Neural cell (in vitro differentiated cells): ENCODE measurements at regions not wholly inside any gene's neighbourhood (a gene's known extent, or its start where the extent isn't known, plus 50 kb on each side); places are given as distances from the start of the nearest gene placed in this dataset.

Source experiments
- H2AFZ ChIP-seq: fragments of 200-600, 300-800 bp; sonication (generic), shearing (Covaris generic); 2 replicates; pipeline ENCODE4 v1.6.0; 2014; ENCODE audit warnings: low read depth, mild to moderate bottlenecking, antibody characterized with exemption, low read length, moderate library complexity
- H3F3A ChIP-seq: fragments of 200-600 bp; shearing (Covaris generic); 2 replicates; pipeline ENCODE4 v1.6.1; 2016; ENCODE audit warnings: mild to moderate bottlenecking, moderate library complexity, mixed read lengths, antibody characterized with exemption, low read length; ENCODE audit not compliant: insufficient read depth, poor library complexity, severe bottlenecking
- H3K27ac ChIP-seq: fragments of 200-600, 300-800 bp; sonication (generic), shearing (Covaris generic); 2 replicates; pipeline ENCODE4 v1.5.1; 2014; ENCODE audit warnings: mild to moderate bottlenecking, low read length, moderate library complexity
- H3K27me3 ChIP-seq: fragments of 300-800, 200-600 bp; sonication (generic), shearing (Covaris generic); 2 replicates; pipeline ENCODE4 v1.6.0; 2014; ENCODE audit warnings: mild to moderate bottlenecking, low read depth, low read length, moderate library complexity; ENCODE audit not compliant: insufficient read depth
- H3K36me3 ChIP-seq: fragments of 300-800, 200-600 bp; sonication (generic), shearing (Covaris generic); 2 replicates; pipeline ENCODE4 v1.5.1; 2014; ENCODE audit warnings: mild to moderate bottlenecking, antibody characterized with exemption, low read length, moderate library complexity; ENCODE audit not compliant: insufficient read depth
- H3K4me2 ChIP-seq: fragments of 300-800, 200-600 bp; sonication (generic), shearing (Covaris generic); 2 replicates; pipeline ENCODE4 v1.6.0; 2014; ENCODE audit warnings: mild to moderate bottlenecking, low read length
- H3K4me3 ChIP-seq: fragments of 300-800, 200-600 bp; sonication (generic), shearing (Covaris generic); 2 replicates; pipeline ENCODE4 v1.5.1; 2014; ENCODE audit warnings: mild to moderate bottlenecking, low read length, moderate library complexity
- H3K79me2 ChIP-seq: fragments of 200-600 bp; shearing (Covaris generic); replicated peaks from 2 replicates; pipeline ENCODE4 v1.6.0; 2014; ENCODE audit warnings: mild to moderate bottlenecking, low read length, moderate library complexity; ENCODE audit not compliant: insufficient read depth
- H3K9ac ChIP-seq: fragments of 300-800, 200-600 bp; sonication (generic), shearing (Covaris generic); 2 replicates; pipeline ENCODE4 v1.6.1; 2016; ENCODE audit warnings: mild to moderate bottlenecking, low read length, mixed read lengths
- H3K9me2 ChIP-seq: fragments of 200-600 bp; shearing (Covaris generic); 2 replicates; pipeline ENCODE4 v1.6.1; 2016; ENCODE audit warnings: mild to moderate bottlenecking, low read length, mixed read lengths; ENCODE audit not compliant: insufficient read depth
- H3K9me3 ChIP-seq: fragments of 200-600, 300-800 bp; sonication (generic), shearing (Covaris generic); 2 replicates; pipeline ENCODE4 v1.6.1; 2016; ENCODE audit warnings: mild to moderate bottlenecking, mixed run types, low read length, moderate library complexity, mixed read lengths
- H4K20me1 ChIP-seq: fragments of 200-600 bp; shearing (Covaris generic); 2 replicates; pipeline ENCODE4 v1.6.1; 2016; ENCODE audit warnings: mild to moderate bottlenecking, mixed run types; ENCODE audit not compliant: insufficient read depth
- EP300 ChIP-seq: fragments of 450-650 bp; conservative IDR thresholded peaks from 2 replicates; pipeline ENCODE4 v1.6.1; 2014; ENCODE audit warnings: antibody characterized with exemption, mild to moderate bottlenecking, moderate library complexity; ENCODE audit not compliant: poor library complexity, severe bottlenecking
- EZH2 ChIP-seq: fragments of 200-600, 300-800 bp; shearing (Covaris generic), sonication (generic); IDR thresholded peaks from 2 replicates; pipeline ENCODE4 v1.6.1; 2014; ENCODE audit warnings: antibody characterized with exemption, low read length, borderline replicate concordance, mild to moderate bottlenecking; ENCODE audit not compliant: insufficient read depth, poor library complexity, severe bottlenecking
- MXI1 ChIP-seq: fragments of 450-650 bp; conservative IDR thresholded peaks from 2 replicates; pipeline ENCODE4 v1.6.1; 2014; ENCODE audit warnings: antibody characterized with exemption, mild to moderate bottlenecking; ENCODE audit not compliant: poor library complexity, severe bottlenecking
- POLR2AphosphoS5 ChIP-seq: IDR thresholded peaks from 2 replicates; pipeline ENCODE4 v1.6.1; 2012
- RAD21 ChIP-seq: fragments of 450-650 bp; conservative IDR thresholded peaks from 2 replicates; pipeline ENCODE4 v1.6.1; 2014; ENCODE audit warnings: antibody characterized with exemption, mild to moderate bottlenecking, moderate library complexity
- SMC3 ChIP-seq: fragments of 450-650 bp; conservative IDR thresholded peaks from 2 replicates; pipeline ENCODE4 v1.6.1; 2014; ENCODE audit warnings: antibody characterized with exemption, mild to moderate bottlenecking, moderate library complexity; ENCODE audit not compliant: poor library complexity
- TAF1 ChIP-seq: IDR thresholded peaks from 2 replicates; pipeline ENCODE4 v1.6.1; 2012; ENCODE audit warnings: low read depth
- TF ChIP-seq, protein P1 (sequence below): IDR thresholded peaks from 2 replicates; pipeline ENCODE4 v1.6.1; 2012; ENCODE audit warnings: borderline replicate concordance
- TF ChIP-seq, protein P2 (sequence below): fragments of 450-650 bp; IDR thresholded peaks from 2 replicates; pipeline ENCODE4 v1.5.1; 2014; ENCODE audit warnings: antibody characterized with exemption, mild to moderate bottlenecking, moderate library complexity; ENCODE audit not compliant: poor library complexity, severe bottlenecking

DNA sequence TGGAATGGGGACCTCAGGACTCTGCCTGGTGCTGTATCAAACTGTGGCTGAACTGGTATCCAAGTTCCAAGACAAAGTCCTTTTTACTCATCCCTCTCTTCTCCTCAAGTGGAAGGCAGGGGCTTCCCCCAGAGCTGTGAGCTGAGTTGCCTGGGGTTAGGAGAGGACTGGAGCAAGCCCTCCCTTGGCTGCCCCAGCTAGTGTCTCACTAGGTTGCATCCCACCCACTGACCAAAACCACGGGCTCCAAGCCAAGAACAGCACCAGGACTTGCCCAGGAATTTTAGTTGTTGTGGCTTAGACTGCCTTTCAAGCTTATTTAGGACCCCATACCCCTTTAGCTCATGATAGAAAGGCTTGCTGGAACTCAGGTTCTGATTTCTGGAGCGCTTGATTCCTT lies 158.7 kb upstream of the TNC start:
- no peaks in the 10 kb centered on the region for H4K20me1 ChIP-seq
- no peaks in the 10 kb centered on the region for H3K9me3 ChIP-seq
- H3K79me2 ChIP-seq: no peaks in the 10 kb centered on the region
- TF ChIP-seq, protein P1, sequence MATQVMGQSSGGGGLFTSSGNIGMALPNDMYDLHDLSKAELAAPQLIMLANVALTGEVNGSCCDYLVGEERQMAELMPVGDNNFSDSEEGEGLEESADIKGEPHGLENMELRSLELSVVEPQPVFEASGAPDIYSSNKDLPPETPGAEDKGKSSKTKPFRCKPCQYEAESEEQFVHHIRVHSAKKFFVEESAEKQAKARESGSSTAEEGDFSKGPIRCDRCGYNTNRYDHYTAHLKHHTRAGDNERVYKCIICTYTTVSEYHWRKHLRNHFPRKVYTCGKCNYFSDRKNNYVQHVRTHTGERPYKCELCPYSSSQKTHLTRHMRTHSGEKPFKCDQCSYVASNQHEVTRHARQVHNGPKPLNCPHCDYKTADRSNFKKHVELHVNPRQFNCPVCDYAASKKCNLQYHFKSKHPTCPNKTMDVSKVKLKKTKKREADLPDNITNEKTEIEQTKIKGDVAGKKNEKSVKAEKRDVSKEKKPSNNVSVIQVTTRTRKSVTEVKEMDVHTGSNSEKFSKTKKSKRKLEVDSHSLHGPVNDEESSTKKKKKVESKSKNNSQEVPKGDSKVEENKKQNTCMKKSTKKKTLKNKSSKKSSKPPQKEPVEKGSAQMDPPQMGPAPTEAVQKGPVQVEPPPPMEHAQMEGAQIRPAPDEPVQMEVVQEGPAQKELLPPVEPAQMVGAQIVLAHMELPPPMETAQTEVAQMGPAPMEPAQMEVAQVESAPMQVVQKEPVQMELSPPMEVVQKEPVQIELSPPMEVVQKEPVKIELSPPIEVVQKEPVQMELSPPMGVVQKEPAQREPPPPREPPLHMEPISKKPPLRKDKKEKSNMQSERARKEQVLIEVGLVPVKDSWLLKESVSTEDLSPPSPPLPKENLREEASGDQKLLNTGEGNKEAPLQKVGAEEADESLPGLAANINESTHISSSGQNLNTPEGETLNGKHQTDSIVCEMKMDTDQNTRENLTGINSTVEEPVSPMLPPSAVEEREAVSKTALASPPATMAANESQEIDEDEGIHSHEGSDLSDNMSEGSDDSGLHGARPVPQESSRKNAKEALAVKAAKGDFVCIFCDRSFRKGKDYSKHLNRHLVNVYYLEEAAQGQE: no peak
- TF ChIP-seq POLR2AphosphoS5 (no peak), EZH2 (no peak), MXI1 (no peak), TAF1 (no peak), RAD21 (no peak), SMC3 (no peak), EP300 (no peak)
- TF ChIP-seq, protein P2, sequence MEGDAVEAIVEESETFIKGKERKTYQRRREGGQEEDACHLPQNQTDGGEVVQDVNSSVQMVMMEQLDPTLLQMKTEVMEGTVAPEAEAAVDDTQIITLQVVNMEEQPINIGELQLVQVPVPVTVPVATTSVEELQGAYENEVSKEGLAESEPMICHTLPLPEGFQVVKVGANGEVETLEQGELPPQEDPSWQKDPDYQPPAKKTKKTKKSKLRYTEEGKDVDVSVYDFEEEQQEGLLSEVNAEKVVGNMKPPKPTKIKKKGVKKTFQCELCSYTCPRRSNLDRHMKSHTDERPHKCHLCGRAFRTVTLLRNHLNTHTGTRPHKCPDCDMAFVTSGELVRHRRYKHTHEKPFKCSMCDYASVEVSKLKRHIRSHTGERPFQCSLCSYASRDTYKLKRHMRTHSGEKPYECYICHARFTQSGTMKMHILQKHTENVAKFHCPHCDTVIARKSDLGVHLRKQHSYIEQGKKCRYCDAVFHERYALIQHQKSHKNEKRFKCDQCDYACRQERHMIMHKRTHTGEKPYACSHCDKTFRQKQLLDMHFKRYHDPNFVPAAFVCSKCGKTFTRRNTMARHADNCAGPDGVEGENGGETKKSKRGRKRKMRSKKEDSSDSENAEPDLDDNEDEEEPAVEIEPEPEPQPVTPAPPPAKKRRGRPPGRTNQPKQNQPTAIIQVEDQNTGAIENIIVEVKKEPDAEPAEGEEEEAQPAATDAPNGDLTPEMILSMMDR: no peak
- no peak overlapping the region for H3K4me3 ChIP-seq
- no peak overlapping the region for H3K9ac ChIP-seq
- no peak overlapping the region for H3K4me2 ChIP-seq
- no peak overlapping the region for H2AFZ ChIP-seq
- H3F3A ChIP-seq: no peaks in the 10 kb centered on the region
- no peaks in the 10 kb centered on the region for H3K36me3 ChIP-seq
- no peaks in the 10 kb centered on the region for H3K9me2 ChIP-seq
- no peaks in the 10 kb centered on the region for H3K27me3 ChIP-seq
- no peak overlapping the region for H3K27ac ChIP-seq

DNA sequence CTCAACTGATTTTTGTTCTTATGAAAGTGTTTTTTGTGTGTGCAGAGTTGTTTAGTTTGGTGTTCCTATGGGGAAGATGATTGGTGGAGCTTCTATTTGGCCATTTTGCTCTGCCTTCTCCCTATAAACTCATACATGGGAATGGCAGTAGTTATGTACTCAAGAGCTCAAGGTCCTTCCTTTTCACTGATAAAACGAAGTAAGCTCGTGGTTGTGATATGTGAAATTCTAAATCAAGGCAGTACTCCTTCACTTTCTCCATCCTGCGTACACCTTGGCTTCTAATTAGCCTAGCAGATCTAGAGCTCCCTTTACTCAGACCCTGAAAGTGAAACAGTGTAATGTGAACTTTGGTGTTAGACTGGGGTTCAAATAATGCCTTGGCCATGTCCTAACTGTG lies 159.3 kb upstream of the TNC start:
- no peak overlapping the region for H2AFZ ChIP-seq
- no peaks in the 10 kb centered on the region for H3K27me3 ChIP-seq
- no peaks in the 10 kb centered on the region for H4K20me1 ChIP-seq
- no peaks in the 10 kb centered on the region for H3K79me2 ChIP-seq
- H3K4me3 ChIP-seq: no peak overlapping the region
- no peaks in the 10 kb centered on the region for H3F3A ChIP-seq
- H3K4me2 ChIP-seq: no peak overlapping the region
- no peaks in the 10 kb centered on the region for H3K9me3 ChIP-seq
- no peak overlapping the region for H3K9ac ChIP-seq
- no peaks in the 10 kb centered on the region for H3K9me2 ChIP-seq
- TF ChIP-seq RAD21 (no peak), POLR2AphosphoS5 (no peak), TAF1 (no peak), EZH2 (no peak), EP300 (no peak), SMC3 (no peak), MXI1 (no peak)
- TF ChIP-seq, protein P1: no peak
- TF ChIP-seq, protein P2: no peak
- no peak overlapping the region for H3K27ac ChIP-seq
- H3K36me3 ChIP-seq: no peaks in the 10 kb centered on the region
